Peyer's patch (tissue), 4 donors: ENCODE measurements at regions not wholly inside any gene's neighbourhood (a gene's known extent, or its start where the extent isn't known, plus 50 kb on each side); places are given as distances from the start of the nearest gene placed in this dataset.
A peak's percentile ranks its signal among the peaks of the same experiment; 100 is the strongest.

Experiments
- DNase-seq, 3 donors: peaks; one replicate each; pipeline ENCODE4 v3.0.0-alpha.2; 2017 to 2019
- H3K27ac ChIP-seq, 4 donors: fragments of 200-600 bp; sonication (generic); one replicate each; pipeline ENCODE4 v1.5.1; 2016 to 2019
- H3K27me3 ChIP-seq, 2 donors: fragments of 200-600 bp; sonication (generic); one replicate each; pipeline ENCODE4 v1.5.1; 2019
- H3K36me3 ChIP-seq, 3 donors: fragments of 200-600 bp; sonication (generic); one replicate each; pipeline ENCODE4 v1.5.1; 2016 to 2019
- H3K4me1 ChIP-seq, 4 donors: fragments of 200-600 bp; sonication (generic); one replicate each; pipeline ENCODE4 v1.5.1; 2016 to 2019
- H3K4me3 ChIP-seq, 4 donors: fragments of 200-600 bp; sonication (generic); 1 replicate in 3 of 4; 2 replicates in 1 of 4; pipeline ENCODE4 v1.5.1; 2016 to 2019; ENCODE audit warnings: mild to moderate bottlenecking in 1 of 4
- H3K9me3 ChIP-seq, 4 donors: fragments of 200-600 bp; sonication (generic); one replicate each; pipeline ENCODE4 v1.5.1; 2016 to 2019; ENCODE audit warnings: mild to moderate bottlenecking in 1 of 4
- CTCF ChIP-seq, 6 experiments: fragments of 450-650 bp in 4 of 6; fragments of 200-600 bp in 2 of 6; sonication (generic) in 1 of 6; IDR thresholded peaks; one replicate each; pipeline ENCODE4 v1.5.1; 2017 to 2019; ENCODE audit warnings: antibody characterized with exemption in 6 of 6, mild to moderate bottlenecking in 3 of 6, moderate library complexity in 1 of 6
- POLR2A ChIP-seq, 2 donors: fragments of 450-650 bp; IDR thresholded peaks; one replicate each; pipeline ENCODE4 v1.5.1; 2017; ENCODE audit warnings: antibody characterized with exemption in 2 of 2, mild to moderate bottlenecking in 2 of 2, moderate library complexity in 2 of 2

- no peaks in the 10 kb centered on the region for H3K4me1 ChIP-seq
- H3K4me3 ChIP-seq = no peak overlapping the region
- no peaks in the 10 kb centered on the region for H3K27me3 ChIP-seq
- H3K27ac ChIP-seq = peak overlapping the region in 3 of 4 donors; percentile 32 to 57 (median 49)
- no peaks in the 10 kb centered on the region for H3K9me3 ChIP-seq
- peak in 2 of 3 donors; percentile 49 to 58 for DNase-seq
- no peaks in the 10 kb centered on the region for H3K36me3 ChIP-seq
- peak in 1 of 6 experiments; percentile 14 for TF ChIP-seq CTCF (IDR thresholded peaks at IDR 0.05)
- no peak for TF ChIP-seq POLR2A (IDR thresholded peaks at IDR 0.05)
These were observed 110.3 kb upstream of the KIT start for GRCh38 chr4:54547299-54548097.

- no peaks in the 10 kb centered on the region for H3K36me3 ChIP-seq
- H3K27me3 ChIP-seq = no peaks in the 10 kb centered on the region
- TF ChIP-seq CTCF (IDR thresholded peaks at IDR 0.05) = no peak
- TF ChIP-seq POLR2A (IDR thresholded peaks at IDR 0.05) = no peak
- H3K9me3 ChIP-seq = no peaks in the 10 kb centered on the region
- no peak for DNase-seq
- H3K4me3 ChIP-seq = no peak overlapping the region
- H3K27ac ChIP-seq = peak overlapping the region in 2 of 4 donors; percentile 49 to 57
- no peaks in the 10 kb centered on the region for H3K4me1 ChIP-seq
These were observed 109.6 kb upstream of the KIT start for GRCh38 chr4:54548098-54548620.

- Histone ChIP-seq H3K4me3 (no peak overlapping the region), H3K4me1 (no peaks in the 10 kb centered on the region), H3K27me3 (no peaks in the 10 kb centered on the region), H3K27ac (no peak overlapping the region), H3K9me3 (no peaks in the 10 kb centered on the region), H3K36me3 (no peaks in the 10 kb centered on the region)
- TF ChIP-seq POLR2A (IDR thresholded peaks at IDR 0.05) = no peak
- no peak for TF ChIP-seq CTCF (IDR thresholded peaks at IDR 0.05)
- DNase-seq = no peak
These were observed 108.8 kb upstream of the KIT start for GRCh38 chr4:54548831-54549460.

- Histone ChIP-seq H3K4me1 (no peaks in the 10 kb centered on the region), H3K36me3 (no peaks in the 10 kb centered on the region), H3K9me3 (no peaks in the 10 kb centered on the region), H3K27ac (no peak overlapping the region), H3K27me3 (no peaks in the 10 kb centered on the region), H3K4me3 (no peak overlapping the region)
- DNase-seq = no peak
- TF ChIP-seq POLR2A (IDR thresholded peaks at IDR 0.05) (no peak), CTCF (IDR thresholded peaks at IDR 0.05) (no peak)
These were observed 107.2 kb upstream of the KIT start for GRCh38 chr4:54550395-54551171.

GRCh38 chr4:54553001-54553400 lies 104.8 kb upstream of the KIT start:
- no peaks in the 10 kb centered on the region for H3K4me1 ChIP-seq
- TF ChIP-seq POLR2A (IDR thresholded peaks at IDR 0.05) (no peak), CTCF (IDR thresholded peaks at IDR 0.05) (no peak)
- DNase-seq = no peak
- no peaks in the 10 kb centered on the region for H3K36me3 ChIP-seq
- H3K27ac ChIP-seq = no peak overlapping the region
- no peak overlapping the region for H3K4me3 ChIP-seq
- H3K9me3 ChIP-seq = no peaks in the 10 kb centered on the region
- H3K27me3 ChIP-seq = no peaks in the 10 kb centered on the region
